ENCODE measurements at regions not wholly inside any gene's neighbourhood (a gene's known extent, or its start where the extent isn't known, plus 50 kb on each side); places are given as distances from the start of the nearest gene placed in this dataset.

GRCh38 chr2:217413193-217413592 lies 553.3 kb upstream of the TNP1 start:
- no peak overlapping the region for H3K4me3 ChIP-seq (replicated peaks in 1 of 3; ENCODE audit: insufficient read depth in 1 of 3, low read depth in 2 of 3, low read length in 3 of 3)
- H3K36me3 ChIP-seq (replicated peaks in 1 of 2; ENCODE audit: control insufficient read depth in 1 of 2, insufficient read depth in 2 of 2, low read length in 2 of 2): no peaks in the 10 kb centered on the region
- H4K20me1 ChIP-seq (ENCODE audit: insufficient read depth, low read length): no peaks in the 10 kb centered on the region
- no peaks in the 10 kb centered on the region for H3K9me3 ChIP-seq (ENCODE audit: low read length)
- no peak for TF ChIP-seq ZNF121 (CRISPR knock-in tag; IDR thresholded peaks at IDR 0.05)
- no peak for TF ChIP-seq SNAI1 (CRISPR knock-in tag; IDR thresholded peaks at IDR 0.05; ENCODE audit: borderline replicate concordance)
- TF ChIP-seq CERS6 (CRISPR knock-in tag; IDR thresholded peaks at IDR 0.05): no peak
- DNase-seq (ENCODE audit: low spot score) (no peak), FAIRE-seq (no peak), ATAC-seq (no peak)
- ChIA-PET CTCF (ENCODE audit: low intra/inter-chr PET ratio, low total read pairs) (no interaction called here), POLR2A (no interaction called here)
- no peak overlapping the region for H3K9ac ChIP-seq (ENCODE audit: insufficient read depth, low read depth, low read length)
- 41% methylated on average over 5 of the region's 5 CpGs for WGBS (ENCODE audit: low lambda C conversion rate)
- H2AFZ ChIP-seq (ENCODE audit: low read length): no peak overlapping the region
- H3K4me2 ChIP-seq (ENCODE audit: low read depth, low read length): no peak overlapping the region
- H3K27me3 ChIP-seq (ENCODE audit: control insufficient read depth in 1 of 2, insufficient read depth in 2 of 2, low read length in 2 of 2): no peaks in the 10 kb centered on the region; a peak in 1 of 5 replicates
- intact Hi-C loops (cut with micrococcal nuclease; ENCODE audit: unreplicated experiment) (no loop called here), in situ Hi-C loops (cut with HindIII; ENCODE audit: extremely low pct_ligation_motif_present, low pct_unique_long_range_greater_than_20kb) (no loop called here)
- no peak overlapping the region for H3K27ac ChIP-seq (ENCODE audit: extremely low read length, insufficient read depth, low read length)
- no peaks in the 10 kb centered on the region for H3K4me1 ChIP-seq (ENCODE audit: insufficient read depth, low read length)
- no peaks in the 10 kb centered on the region for H3K79me2 ChIP-seq (ENCODE audit: insufficient read depth, low read length)
- BruUV-seq (replicated peaks): no TSS peak

- intact Hi-C loops (cut with micrococcal nuclease; ENCODE audit: unreplicated experiment) (no loop called here), in situ Hi-C loops (cut with HindIII; ENCODE audit: extremely low pct_ligation_motif_present, low pct_unique_long_range_greater_than_20kb) (no loop called here)
- Histone ChIP-seq H3K4me1 (ENCODE audit: insufficient read depth, low read length) (no peaks in the 10 kb centered on the region), H3K79me2 (ENCODE audit: insufficient read depth, low read length) (no peaks in the 10 kb centered on the region), H3K36me3 (replicated peaks in 1 of 2; ENCODE audit: control insufficient read depth in 1 of 2, insufficient read depth in 2 of 2, low read length in 2 of 2) (no peaks in the 10 kb centered on the region), H3K27ac (ENCODE audit: extremely low read length, insufficient read depth, low read length) (no peak overlapping the region), H3K9ac (ENCODE audit: insufficient read depth, low read depth, low read length) (no peak overlapping the region), H3K4me3 (replicated peaks in 1 of 3; ENCODE audit: insufficient read depth in 1 of 3, low read depth in 2 of 3, low read length in 3 of 3) (no peak overlapping the region), H4K20me1 (ENCODE audit: insufficient read depth, low read length) (no peaks in the 10 kb centered on the region), H3K9me3 (ENCODE audit: low read length) (no peaks in the 10 kb centered on the region), H3K4me2 (ENCODE audit: low read depth, low read length) (no peak overlapping the region), H3K27me3 (ENCODE audit: control insufficient read depth in 1 of 2, insufficient read depth in 2 of 2, low read length in 2 of 2) (no peaks in the 10 kb centered on the region; a peak in 1 of 5 replicates), H2AFZ (ENCODE audit: low read length) (no peak overlapping the region)
- ChIA-PET POLR2A (no interaction called here), CTCF (ENCODE audit: low intra/inter-chr PET ratio, low total read pairs) (no interaction called here)
- no peak for ATAC-seq
- no TSS peak for BruUV-seq (replicated peaks)
- no peak for DNase-seq (ENCODE audit: low spot score)
- 26% methylated on average over 4 of the region's 4 CpGs for WGBS (ENCODE audit: low lambda C conversion rate)
- no peak for FAIRE-seq
- no peak for TF ChIP-seq ZNF318 (CRISPR knock-in tag; IDR thresholded peaks at IDR 0.05)
- TF ChIP-seq NFRKB (IDR thresholded peaks at IDR 0.05): no peak
- no peak for TF ChIP-seq HIC2 (CRISPR knock-in tag; IDR thresholded peaks at IDR 0.05; ENCODE audit: low read depth)
- TF ChIP-seq THAP8 (CRISPR knock-in tag; IDR thresholded peaks at IDR 0.05; ENCODE audit: borderline replicate concordance): no peak
Observed at GRCh38 chr2:217412721-217413120, 552.9 kb upstream of the TNP1 start.
